ENCODE measurements at regions not wholly inside any gene's neighbourhood (a gene's known extent, or its start where the extent isn't known, plus 50 kb on each side); places are given as distances from the start of the nearest gene placed in this dataset.

GRCh38 chr6:94636780-94637385, 940.5 kb upstream of the MANEA start:
- ATAC-seq (peak; percentile 81), DNase-seq (ENCODE audit: low read depth, low spot score) (peak; percentile 19)
- Histone ChIP-seq H4K20me1 (ENCODE audit: insufficient read depth) (no peaks in the 10 kb centered on the region; the same call in 1 of the 2 replicates), H3K79me2 (ENCODE audit: insufficient read depth, low read length) (no peaks in the 10 kb centered on the region), H3K4me2 (ENCODE audit: low read length) (peak overlapping the region; percentile 21; the same call in 1 of the 2 replicates), H3K9me2 (ENCODE audit: insufficient read depth) (no peaks in the 10 kb centered on the region), H3K9ac (ENCODE audit: low read length) (no peak overlapping the region), H2AFZ (ENCODE audit: low read depth, low read length, poor library complexity, severe bottlenecking) (no peak overlapping the region), H3K27me3 (ENCODE audit: insufficient read depth, low read length) (no peaks in the 10 kb centered on the region), H3K4me3 (replicated peaks in 1 of 2; ENCODE audit: low read depth in 1 of 2, low read length in 2 of 2) (no peak overlapping the region), H3K36me3 (ENCODE audit: control insufficient read depth in 1 of 2, insufficient read depth in 2 of 2, low read length in 2 of 2) (no peaks in the 10 kb centered on the region), H3K27ac (ENCODE audit: low read depth, low read length) (no peak overlapping the region), H3K4me1 (ENCODE audit: control insufficient read depth in 1 of 2, insufficient read depth in 2 of 2, low read length in 2 of 2) (no peaks in the 10 kb centered on the region; a peak in 1 of 4 replicates), H3K9me3 (ENCODE audit: control insufficient read depth in 1 of 2, insufficient read depth in 1 of 2, low read depth in 1 of 2, low read length in 2 of 2) (no peaks in the 10 kb centered on the region)
- no TSS peak for BruUV-seq (replicated peaks)
- peak in 1 of 3 experiments; percentile 33; a peak in 2 of 6 replicates for TF ChIP-seq CTCF (IDR thresholded peaks at IDR 0.05 in 2 of 3, conservative IDR thresholded peaks at IDR 0.05 in 1 of 3; ENCODE audit: borderline replicate concordance in 1 of 3, insufficient read depth in 1 of 3, low read depth in 2 of 3, low read length in 2 of 3)
- peak; percentile 15; the same call in 1 of the 2 replicates for TF ChIP-seq MAX (IDR thresholded peaks at IDR 0.05)
- peak; percentile 57 for TF ChIP-seq RAD21 (IDR thresholded peaks at IDR 0.05; ENCODE audit: low read depth)
- TF ChIP-seq POLR2AphosphoS5 (IDR thresholded peaks at IDR 0.05; ENCODE audit: low read depth, low read length) = no peak
- peak; percentile 27; the same call in 1 of the 2 replicates for TF ChIP-seq EGR1 (IDR thresholded peaks at IDR 0.05; ENCODE audit: low read depth)
- intact Hi-C loops (cut with micrococcal nuclease) = no loop called here
- ChIA-PET RAD21 (ENCODE audit: low non-redundant PET in 1 of 2, low total read pairs in 2 of 2, uncharacterized antibody in 2 of 2, unreplicated experiment in 2 of 2) (no interaction called here), POLR2A (no interaction called here), CTCF (interaction anchor here (0.6 kb wide), 2 partner anchors 455 to 496 kb away, joined by 3 read pairs; no protein-coding TSS in a partner anchor)

GRCh38 chr6:94623586-94623985, 953.7 kb upstream of the MANEA start:
- H3K4me1 ChIP-seq (ENCODE audit: control insufficient read depth in 1 of 2, insufficient read depth in 2 of 2, low read length in 2 of 2) = no peaks in the 10 kb centered on the region
- RAD21 ChIA-PET (ENCODE audit: low non-redundant PET in 1 of 2, low total read pairs in 2 of 2, uncharacterized antibody in 2 of 2, unreplicated experiment in 2 of 2) = no interaction called here
- ATAC-seq = no peak
- TF ChIP-seq REST (IDR thresholded peaks at IDR 0.05; ENCODE audit: low read depth) = no peak
- no peak for TF ChIP-seq SP1 (IDR thresholded peaks at IDR 0.05; ENCODE audit: low read depth)
- TF ChIP-seq YY1 (IDR thresholded peaks at IDR 0.05; ENCODE audit: extremely low read depth, insufficient replicate concordance, low read depth, low read length) = no peak
- no peak for TF ChIP-seq TCF7L2 (IDR thresholded peaks at IDR 0.05; ENCODE audit: borderline replicate concordance, extremely low read depth, insufficient read depth, insufficient read length)
- TF ChIP-seq ZFX (IDR thresholded peaks at IDR 0.05) = no peak
- no peak for TF ChIP-seq ZNF274 (IDR thresholded peaks at IDR 0.05; ENCODE audit: low read depth, low read length)
- no peak for TF ChIP-seq JUND (IDR thresholded peaks at IDR 0.05)
- no peak for TF ChIP-seq FOSL1 (IDR thresholded peaks at IDR 0.05; ENCODE audit: low read depth)
- TF ChIP-seq ELF1 (IDR thresholded peaks at IDR 0.05; ENCODE audit: borderline replicate concordance, low read depth) = no peak
- no peak overlapping the region for H3K27ac ChIP-seq (ENCODE audit: low read depth, low read length)
- H3K79me2 ChIP-seq (ENCODE audit: insufficient read depth, low read length) = no peaks in the 10 kb centered on the region
- DNase-seq (ENCODE audit: low read depth, low spot score) = no peak
- H4K20me1 ChIP-seq (ENCODE audit: insufficient read depth) = no peaks in the 10 kb centered on the region
- H3K4me2 ChIP-seq (ENCODE audit: low read length) = no peak overlapping the region
- CTCF ChIA-PET = no interaction called here
- H2AFZ ChIP-seq (ENCODE audit: low read depth, low read length, poor library complexity, severe bottlenecking) = no peak overlapping the region
- H3K27me3 ChIP-seq (ENCODE audit: insufficient read depth, low read length) = no peaks in the 10 kb centered on the region
- no peak overlapping the region for H3K4me3 ChIP-seq (replicated peaks in 1 of 2; ENCODE audit: low read depth in 1 of 2, low read length in 2 of 2)
- intact Hi-C loops (cut with micrococcal nuclease) = no loop called here
- POLR2A ChIA-PET = no interaction called here
- no peaks in the 10 kb centered on the region for H3K9me2 ChIP-seq (ENCODE audit: insufficient read depth)
- H3K9ac ChIP-seq (ENCODE audit: low read length) = no peak overlapping the region
- no TSS peak for BruUV-seq (replicated peaks)
- no peaks in the 10 kb centered on the region; a peak in 1 of 4 replicates for H3K9me3 ChIP-seq (ENCODE audit: control insufficient read depth in 1 of 2, insufficient read depth in 1 of 2, low read depth in 1 of 2, low read length in 2 of 2)
- H3K36me3 ChIP-seq (ENCODE audit: control insufficient read depth in 1 of 2, insufficient read depth in 2 of 2, low read length in 2 of 2) = no peaks in the 10 kb centered on the region

All from HCT116 (cell line).